ENCODE measurements at regions not wholly inside any gene's neighbourhood (a gene's known extent, or its start where the extent isn't known, plus 50 kb on each side); places are given as distances from the start of the nearest gene placed in this dataset.

- H3K4me1 ChIP-seq (ENCODE audit: low read depth, poor library complexity, severe bottlenecking), result no peaks in the 10 kb centered on the region
- H3K79me2 ChIP-seq (ENCODE audit: insufficient read depth, low read depth), result no peaks in the 10 kb centered on the region
- no peaks in the 10 kb centered on the region for H3K36me3 ChIP-seq (ENCODE audit: insufficient read depth)
- H3K4me3 ChIP-seq (IDR thresholded peaks at IDR 0.05; ENCODE audit: insufficient read depth, low read depth, low read length), result no peak overlapping the region
- H3K9ac ChIP-seq, result no peak overlapping the region
- H3K27ac ChIP-seq, result no peak overlapping the region
- H3K27me3 ChIP-seq (ENCODE audit: insufficient read depth, low read depth), result no peaks in the 10 kb centered on the region
- no peaks in the 10 kb centered on the region for H4K20me1 ChIP-seq (ENCODE audit: insufficient read depth)
- H3K4me2 ChIP-seq, result no peak overlapping the region
- no peak for TF ChIP-seq CTCF (conservative IDR thresholded peaks at IDR 0.05; ENCODE audit: low read depth, low read length)
- H2AFZ ChIP-seq (ENCODE audit: low read depth), result no peak overlapping the region
Measured at GRCh38 chr20:11582060-11582459, 335.6 kb upstream of the BTBD3 start.

GRCh38 chr20:11585752-11586352 lies 331.8 kb upstream of the BTBD3 start:
- H3K4me2 ChIP-seq, result no peak overlapping the region
- no peaks in the 10 kb centered on the region for H3K36me3 ChIP-seq (ENCODE audit: insufficient read depth)
- no peaks in the 10 kb centered on the region for H3K79me2 ChIP-seq (ENCODE audit: insufficient read depth, low read depth)
- H4K20me1 ChIP-seq (ENCODE audit: insufficient read depth), result no peaks in the 10 kb centered on the region
- H3K27me3 ChIP-seq (ENCODE audit: insufficient read depth, low read depth), result no peaks in the 10 kb centered on the region
- TF ChIP-seq CTCF (conservative IDR thresholded peaks at IDR 0.05; ENCODE audit: low read depth, low read length), result no peak; the same call in 1 of the 2 replicates
- H2AFZ ChIP-seq (ENCODE audit: low read depth), result no peak overlapping the region
- no peak overlapping the region for H3K27ac ChIP-seq
- H3K9ac ChIP-seq, result no peak overlapping the region
- H3K4me1 ChIP-seq (ENCODE audit: low read depth, poor library complexity, severe bottlenecking), result no peaks in the 10 kb centered on the region
- H3K4me3 ChIP-seq (IDR thresholded peaks at IDR 0.05; ENCODE audit: insufficient read depth, low read depth, low read length), result no peak overlapping the region

GRCh38 chr20:11588875-11589274 lies 328.8 kb upstream of the BTBD3 start:
- no peak for TF ChIP-seq CTCF (conservative IDR thresholded peaks at IDR 0.05; ENCODE audit: low read depth, low read length)
- Histone ChIP-seq H3K79me2 (ENCODE audit: insufficient read depth, low read depth) (no peaks in the 10 kb centered on the region), H3K4me1 (ENCODE audit: low read depth, poor library complexity, severe bottlenecking) (no peaks in the 10 kb centered on the region)

GRCh38 chr20:11591965-11592364 lies 325.7 kb upstream of the BTBD3 start:
- no peak overlapping the region for H3K27ac ChIP-seq
- TF ChIP-seq CTCF (conservative IDR thresholded peaks at IDR 0.05; ENCODE audit: low read depth, low read length), result no peak
- no peaks in the 10 kb centered on the region for H4K20me1 ChIP-seq (ENCODE audit: insufficient read depth)
- no peak overlapping the region for H3K4me3 ChIP-seq (IDR thresholded peaks at IDR 0.05; ENCODE audit: insufficient read depth, low read depth, low read length)
- no peak overlapping the region for H3K4me2 ChIP-seq
- no peaks in the 10 kb centered on the region for H3K36me3 ChIP-seq (ENCODE audit: insufficient read depth)
- no peak overlapping the region for H3K9ac ChIP-seq
- no peak overlapping the region for H2AFZ ChIP-seq (ENCODE audit: low read depth)
- no peaks in the 10 kb centered on the region for H3K27me3 ChIP-seq (ENCODE audit: insufficient read depth, low read depth)
- no peaks in the 10 kb centered on the region for H3K79me2 ChIP-seq (ENCODE audit: insufficient read depth, low read depth)
- H3K4me1 ChIP-seq (ENCODE audit: low read depth, poor library complexity, severe bottlenecking), result no peaks in the 10 kb centered on the region

More at GRCh38 chr20:11588875-11589274, 328.8 kb upstream of the BTBD3 start:
- Histone ChIP-seq H3K27ac (no peak overlapping the region), H3K4me3 (IDR thresholded peaks at IDR 0.05; ENCODE audit: insufficient read depth, low read depth, low read length) (no peak overlapping the region), H3K36me3 (ENCODE audit: insufficient read depth) (no peaks in the 10 kb centered on the region), H2AFZ (ENCODE audit: low read depth) (no peak overlapping the region), H3K27me3 (ENCODE audit: insufficient read depth, low read depth) (no peaks in the 10 kb centered on the region), H4K20me1 (ENCODE audit: insufficient read depth) (no peaks in the 10 kb centered on the region), H3K4me2 (no peak overlapping the region), H3K9ac (no peak overlapping the region)

All from KMS-11 (cell line).